GM12874 (cell line): ENCODE measurements at regions not wholly inside any gene's neighbourhood (a gene's known extent, or its start where the extent isn't known, plus 50 kb on each side); places are given as distances from the start of the nearest gene placed in this dataset.

Experiments used
- TF ChIP-seq, protein P1 (sequence below): IDR thresholded peaks from 2 replicates; pipeline ENCODE4 v1.5.1; 2011; ENCODE audit warnings: low read depth, mild to moderate bottlenecking, control low read depth, low read length, moderate library complexity; ENCODE audit not compliant: insufficient read depth

DNA sequence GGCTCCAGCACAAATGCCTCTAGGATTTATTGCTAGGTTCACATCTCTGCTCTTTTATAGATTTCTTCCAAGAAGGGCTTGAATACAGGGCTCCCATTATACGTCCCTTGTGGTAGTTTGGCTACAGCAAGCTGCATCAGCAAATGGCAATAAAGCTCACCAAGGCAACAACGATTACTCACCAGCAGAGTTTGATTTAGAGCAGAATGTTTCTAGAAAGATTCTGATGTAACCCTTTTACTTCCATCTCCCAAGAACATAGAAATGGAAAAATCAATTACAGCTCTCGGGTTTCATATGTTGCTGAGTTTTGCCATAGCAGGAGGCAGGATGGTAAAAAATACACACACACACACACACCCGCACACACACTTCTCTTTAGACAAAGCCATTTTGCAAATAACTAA lies 124.2 kb upstream of the TNPO1 start:
- TF ChIP-seq, protein P1, sequence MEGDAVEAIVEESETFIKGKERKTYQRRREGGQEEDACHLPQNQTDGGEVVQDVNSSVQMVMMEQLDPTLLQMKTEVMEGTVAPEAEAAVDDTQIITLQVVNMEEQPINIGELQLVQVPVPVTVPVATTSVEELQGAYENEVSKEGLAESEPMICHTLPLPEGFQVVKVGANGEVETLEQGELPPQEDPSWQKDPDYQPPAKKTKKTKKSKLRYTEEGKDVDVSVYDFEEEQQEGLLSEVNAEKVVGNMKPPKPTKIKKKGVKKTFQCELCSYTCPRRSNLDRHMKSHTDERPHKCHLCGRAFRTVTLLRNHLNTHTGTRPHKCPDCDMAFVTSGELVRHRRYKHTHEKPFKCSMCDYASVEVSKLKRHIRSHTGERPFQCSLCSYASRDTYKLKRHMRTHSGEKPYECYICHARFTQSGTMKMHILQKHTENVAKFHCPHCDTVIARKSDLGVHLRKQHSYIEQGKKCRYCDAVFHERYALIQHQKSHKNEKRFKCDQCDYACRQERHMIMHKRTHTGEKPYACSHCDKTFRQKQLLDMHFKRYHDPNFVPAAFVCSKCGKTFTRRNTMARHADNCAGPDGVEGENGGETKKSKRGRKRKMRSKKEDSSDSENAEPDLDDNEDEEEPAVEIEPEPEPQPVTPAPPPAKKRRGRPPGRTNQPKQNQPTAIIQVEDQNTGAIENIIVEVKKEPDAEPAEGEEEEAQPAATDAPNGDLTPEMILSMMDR, result no peak

- TF ChIP-seq, protein P1, result no peak
These were observed 124.7 kb upstream of the TNPO1 start for GRCh38 chr5:72691751-72692150.

DNA sequence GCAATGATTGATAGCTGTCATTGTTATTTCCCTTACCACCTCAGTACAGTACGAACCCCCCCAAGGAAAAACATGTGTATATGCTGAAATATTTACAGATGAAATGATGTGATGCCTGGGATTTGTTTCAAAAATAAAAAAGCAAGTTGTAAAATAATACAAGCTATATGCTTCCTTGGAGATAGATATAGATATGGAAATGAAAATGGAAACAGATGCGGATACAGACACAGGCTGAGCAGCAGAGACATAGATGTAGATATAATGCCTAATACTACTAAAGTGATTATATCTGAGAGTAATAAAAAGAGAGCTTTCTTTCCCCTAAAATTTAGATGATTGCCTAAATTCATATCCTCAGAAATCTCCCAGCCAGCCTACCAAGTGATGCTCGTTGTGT lies 127.5 kb upstream of the TNPO1 start:
- TF ChIP-seq, protein P1, result no peak

GRCh38 chr5:72687288-72687687 lies 129.2 kb upstream of the TNPO1 start:
- TF ChIP-seq, protein P1, result no peak

- TF ChIP-seq, protein P1, result no peak
These were observed 133.9 kb upstream of the TNPO1 start for GRCh38 chr5:72682561-72682960.

DNA sequence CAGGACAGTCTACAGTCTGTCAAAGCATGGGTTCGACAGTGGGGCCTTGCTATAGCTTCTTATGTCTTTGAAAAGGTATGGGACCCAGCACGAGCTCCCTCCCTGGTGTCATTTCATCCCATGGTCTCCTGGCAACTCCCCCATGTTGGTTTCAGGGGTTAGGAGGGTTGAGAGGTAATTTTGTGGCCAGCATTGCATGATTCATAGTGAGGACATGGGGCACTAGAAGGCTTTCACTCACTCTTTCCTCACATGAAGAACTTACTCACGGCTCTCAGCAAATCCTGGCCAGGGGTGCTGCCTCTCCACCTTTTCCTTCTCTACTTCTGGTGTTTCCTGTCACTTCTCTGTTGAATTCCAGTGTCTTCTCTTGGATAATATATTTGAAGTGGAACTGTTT lies 134.7 kb upstream of the TNPO1 start:
- TF ChIP-seq, protein P1, result no peak

DNA sequence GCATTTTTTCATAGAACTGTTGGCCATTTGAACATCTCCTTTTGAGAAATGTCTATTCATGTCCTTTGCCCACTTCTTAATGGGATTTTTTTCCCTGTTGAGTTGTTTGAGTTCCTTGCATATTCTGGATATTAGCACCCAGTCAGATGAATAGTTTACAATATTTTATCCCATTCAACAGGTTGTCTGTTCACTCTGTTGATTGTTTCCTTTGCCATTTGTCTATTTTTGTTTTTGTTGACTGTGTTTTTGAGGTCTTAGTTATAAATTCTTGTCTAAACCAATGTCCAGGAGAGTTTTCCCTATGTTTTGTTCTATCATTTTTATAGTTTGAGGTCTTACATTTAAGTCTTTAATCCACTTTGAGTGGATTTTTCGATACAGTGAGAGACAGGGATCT lies 139.0 kb upstream of the TNPO1 start:
- TF ChIP-seq, protein P1, result no peak

GRCh38 chr5:72673623-72674022 lies 142.8 kb upstream of the TNPO1 start:
- TF ChIP-seq, protein P1, result no peak
